PFSK-1 (cell line): ENCODE measurements at regions not wholly inside any gene's neighbourhood (a gene's known extent, or its start where the extent isn't known, plus 50 kb on each side); places are given as distances from the start of the nearest gene placed in this dataset.

Experiments
- FOXP2 ChIP-seq: optimal IDR thresholded peaks from 2 replicates; pipeline ENCODE3; 2011; ENCODE audit warnings: borderline replicate concordance, control low read depth, inconsistent platforms; ENCODE audit not compliant: insufficient read depth; ENCODE audit errors: extremely low read length, extremely low read depth
- SIN3A ChIP-seq: IDR thresholded peaks from 2 replicates; pipeline ENCODE4 v1.6.1; 2012; ENCODE audit warnings: mild to moderate bottlenecking, low read length, moderate library complexity, borderline replicate concordance; ENCODE audit not compliant: insufficient read depth

- TF ChIP-seq SIN3A (no peak), FOXP2 (no peak)
Measured at GRCh38 chr6:82095091-82095490, 152.5 kb downstream of the IBTK start.
